BJ (cell line): ENCODE measurements at regions not wholly inside any gene's neighbourhood (a gene's known extent, or its start where the extent isn't known, plus 50 kb on each side); places are given as distances from the start of the nearest gene placed in this dataset.

Source experiments
- CTCF ChIA-PET: fragments of 350-600 bp; formaldehyde crosslinking; extraction: SDS; loops from one replicate; lab custom pipeline; 2021; ENCODE audit warnings: antibody characterized with exemption, inconsistent platforms; lab: Yijun Ruan, JAX
- POLR2A ChIA-PET: fragments of 300-600 bp; sonication (Branson Sonifier 250); formaldehyde crosslinking; extraction: SDS; loops from one replicate; lab custom pipeline; 2021; ENCODE audit warnings: antibody characterized with exemption; lab: Charles Lee
- DNase-seq: peaks from one replicate; pipeline ENCODE4 v3.0.0-alpha.2; 2011; ENCODE audit warnings: low read depth
- H3K27me3 ChIP-seq: 2 replicates; pipeline ENCODE4 v1.6.0; 2011; ENCODE audit warnings: low read length; ENCODE audit not compliant: control insufficient read depth, insufficient read depth
- H3K36me3 ChIP-seq: 2 replicates; pipeline ENCODE4 v1.5.1; 2011; ENCODE audit warnings: low read length; ENCODE audit not compliant: control insufficient read depth, insufficient read depth
- H3K4me3 ChIP-seq: 2 replicates; pipeline ENCODE4 v1.5.1; 2011; ENCODE audit warnings: low read depth, mild to moderate bottlenecking, control low read depth, low read length
- TF ChIP-seq, protein P1 (sequence below): IDR thresholded peaks from 2 replicates; pipeline ENCODE4 v1.5.1; 2011; ENCODE audit warnings: low read depth, mild to moderate bottlenecking, control low read depth, inconsistent platforms, low read length, moderate library complexity; ENCODE audit not compliant: insufficient read depth

DNA sequence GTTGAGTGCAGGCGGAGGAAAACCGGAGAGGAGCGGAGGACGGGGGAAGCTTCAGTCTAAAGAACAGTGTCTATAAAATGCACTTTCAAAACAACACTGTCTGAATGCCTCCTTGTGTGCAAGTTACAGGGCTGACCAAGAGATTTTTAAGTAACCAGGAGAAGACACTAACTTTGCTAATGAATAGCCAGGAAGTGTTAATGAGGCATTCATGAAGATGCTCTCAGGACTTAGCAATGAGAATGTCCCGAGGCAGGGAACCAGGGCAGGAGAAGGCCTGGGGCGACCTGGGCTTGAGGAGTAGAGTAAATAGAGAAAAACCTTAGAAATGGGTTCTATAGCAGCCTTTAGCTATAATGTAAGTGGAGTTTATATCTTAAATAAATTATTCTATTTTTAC, 312.1 kb downstream of the SKIDA1 start:
- POLR2A ChIA-PET, result no interaction called here
- CTCF ChIA-PET, result interaction anchor here (0.6 kb wide), 1 partner anchor 185 kb away, joined by 3 read pairs; no protein-coding TSS in a partner anchor

DNA sequence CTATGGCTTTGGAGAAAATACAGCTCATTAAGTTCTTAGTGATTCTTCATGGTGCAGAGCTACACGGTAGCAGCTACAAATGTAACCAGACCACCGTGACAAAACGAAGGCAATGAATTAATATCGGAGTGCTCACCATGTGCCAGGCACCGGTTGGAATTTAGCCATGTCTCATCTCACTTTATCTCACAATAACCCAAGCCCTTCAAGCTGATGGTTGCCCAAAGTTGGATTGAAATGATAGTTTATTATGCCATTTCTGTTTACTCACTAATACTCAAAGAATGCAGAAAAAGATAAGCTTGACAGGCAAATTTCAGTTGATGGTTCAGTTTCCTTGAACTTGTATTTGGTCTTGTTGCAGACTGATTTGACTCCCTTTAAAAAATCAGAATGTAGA, 312.6 kb downstream of the SKIDA1 start:
- Histone ChIP-seq H3K27me3 (no peaks in the 10 kb centered on the region; the same call in 1 of the 2 replicates), H3K36me3 (no peaks in the 10 kb centered on the region), H3K4me3 (no peak overlapping the region)
- ChIA-PET POLR2A (no interaction called here), CTCF (interaction anchor here (0.6 kb wide), 1 partner anchor 186 kb away, joined by 3 read pairs; no protein-coding TSS in a partner anchor)
- no peak for DNase-seq
- TF ChIP-seq, protein P1, sequence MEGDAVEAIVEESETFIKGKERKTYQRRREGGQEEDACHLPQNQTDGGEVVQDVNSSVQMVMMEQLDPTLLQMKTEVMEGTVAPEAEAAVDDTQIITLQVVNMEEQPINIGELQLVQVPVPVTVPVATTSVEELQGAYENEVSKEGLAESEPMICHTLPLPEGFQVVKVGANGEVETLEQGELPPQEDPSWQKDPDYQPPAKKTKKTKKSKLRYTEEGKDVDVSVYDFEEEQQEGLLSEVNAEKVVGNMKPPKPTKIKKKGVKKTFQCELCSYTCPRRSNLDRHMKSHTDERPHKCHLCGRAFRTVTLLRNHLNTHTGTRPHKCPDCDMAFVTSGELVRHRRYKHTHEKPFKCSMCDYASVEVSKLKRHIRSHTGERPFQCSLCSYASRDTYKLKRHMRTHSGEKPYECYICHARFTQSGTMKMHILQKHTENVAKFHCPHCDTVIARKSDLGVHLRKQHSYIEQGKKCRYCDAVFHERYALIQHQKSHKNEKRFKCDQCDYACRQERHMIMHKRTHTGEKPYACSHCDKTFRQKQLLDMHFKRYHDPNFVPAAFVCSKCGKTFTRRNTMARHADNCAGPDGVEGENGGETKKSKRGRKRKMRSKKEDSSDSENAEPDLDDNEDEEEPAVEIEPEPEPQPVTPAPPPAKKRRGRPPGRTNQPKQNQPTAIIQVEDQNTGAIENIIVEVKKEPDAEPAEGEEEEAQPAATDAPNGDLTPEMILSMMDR, result no peak

More for the DNA sequence above, 312.1 kb downstream of the SKIDA1 start:
- Histone ChIP-seq H3K4me3 (no peak overlapping the region), H3K36me3 (no peaks in the 10 kb centered on the region), H3K27me3 (no peaks in the 10 kb centered on the region; the same call in 1 of the 2 replicates)
- TF ChIP-seq, protein P1, result no peak
- DNase-seq, result no peak

DNA sequence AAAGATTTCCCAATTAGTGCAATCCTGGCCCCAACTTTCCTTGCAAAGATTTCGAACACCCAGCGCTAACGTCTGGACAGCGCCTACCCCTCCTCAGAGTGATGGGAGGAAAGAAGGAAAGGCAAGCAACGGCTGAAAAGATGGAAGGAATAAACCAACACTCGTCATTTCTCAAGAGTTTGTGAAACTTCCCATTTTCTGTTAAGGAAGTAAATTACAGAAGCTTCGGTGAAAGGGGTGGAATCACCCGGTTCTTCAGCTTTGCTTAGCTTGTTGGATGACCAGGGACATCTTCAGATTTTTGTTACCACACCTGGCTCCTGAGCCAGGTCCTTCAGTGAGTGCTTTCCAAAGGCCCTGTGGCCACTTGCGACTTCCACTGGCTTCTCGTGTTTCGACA, 313.1 kb downstream of the SKIDA1 start:
- POLR2A ChIA-PET, result no interaction called here

DNA sequence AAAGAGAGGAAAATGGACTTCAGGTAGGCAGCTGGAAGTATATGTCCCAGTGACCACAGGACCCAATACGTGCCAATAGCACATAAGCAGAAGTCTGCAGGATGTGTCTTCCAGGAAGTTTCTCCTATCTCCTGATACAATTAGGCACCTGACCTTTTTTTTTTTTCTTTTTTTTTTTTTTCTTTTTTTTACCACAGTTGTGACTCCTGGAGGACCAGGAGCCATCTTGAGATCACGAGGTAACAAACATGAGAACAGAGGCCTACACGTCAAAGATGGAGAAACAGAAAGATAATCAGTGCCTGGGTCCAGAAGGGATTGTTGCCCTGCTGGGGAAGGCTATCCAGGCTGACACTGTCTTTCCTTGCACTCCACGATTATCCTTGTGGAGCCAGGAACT, 312.4 kb upstream of the NEBL start:
- POLR2A ChIA-PET, result no interaction called here
- H3K27me3 ChIP-seq, result no peaks in the 10 kb centered on the region; the same call in 1 of the 2 replicates
- H3K4me3 ChIP-seq, result no peak overlapping the region
- DNase-seq, result no peak
- TF ChIP-seq, protein P1, result no peak
- H3K36me3 ChIP-seq, result no peaks in the 10 kb centered on the region
- CTCF ChIA-PET, result no interaction called here

More for the DNA sequence above, 313.1 kb downstream of the SKIDA1 start:
- Histone ChIP-seq H3K4me3 (no peak overlapping the region), H3K36me3 (no peaks in the 10 kb centered on the region), H3K27me3 (no peaks in the 10 kb centered on the region; the same call in 1 of the 2 replicates)
- CTCF ChIA-PET, result no interaction called here
- no peak for DNase-seq
- TF ChIP-seq, protein P1, result no peak

- POLR2A ChIA-PET, result no interaction called here
- H3K4me3 ChIP-seq, result no peak overlapping the region
- no peak for DNase-seq
- TF ChIP-seq, protein P1, result no peak
- no peaks in the 10 kb centered on the region for H3K36me3 ChIP-seq
- CTCF ChIA-PET, result no interaction called here
- H3K27me3 ChIP-seq, result no peaks in the 10 kb centered on the region; the same call in 1 of the 2 replicates
Observed at GRCh38 chr10:21208666-21209316, 311.7 kb upstream of the NEBL start.
